Activated naive CD8-positive, alpha-beta T cell treated with anti-CD3 and anti-CD28 coated beads, Interleukin-2, amount 50 U/mL, for 24 hours (primary cell): ENCODE measurements at regions not wholly inside any gene's neighbourhood (a gene's known extent, or its start where the extent isn't known, plus 50 kb on each side); places are given as distances from the start of the nearest gene placed in this dataset.

Experiments used
- ATAC-seq: fragments of 150-1000 bp; cut with Tn5 transposase; one replicate; pipeline ENCODE4 v1.10.0; 2021
- DNase-seq: peaks from one replicate; pipeline ENCODE4 v3.0.0; 2021
- H3K27ac Mint-ChIP-seq: one replicate; pipeline ENCODE4 v1.8.0; 2021; ENCODE audit warnings: mild to moderate bottlenecking, mixed read lengths
- H3K27me3 Mint-ChIP-seq: one replicate; pipeline ENCODE4 v1.8.0; 2021; ENCODE audit warnings: mixed read lengths
- H3K36me3 Mint-ChIP-seq: one replicate; pipeline ENCODE4 v1.8.0; 2021; ENCODE audit warnings: low read depth, mixed read lengths
- H3K4me1 Mint-ChIP-seq: one replicate; pipeline ENCODE4 v1.8.0; 2021; ENCODE audit warnings: mixed read lengths
- H3K4me3 Mint-ChIP-seq: one replicate; pipeline ENCODE4 v1.8.0; 2021; ENCODE audit warnings: mild to moderate bottlenecking, moderate library complexity, mixed read lengths
- H3K9me3 Mint-ChIP-seq: one replicate; pipeline ENCODE4 v1.8.0; 2021; ENCODE audit warnings: mixed read lengths

- DNase-seq (no peak), ATAC-seq (no peak)
- Mint-ChIP-seq H3K27ac (no peak overlapping the region), H3K36me3 (no peaks in the 10 kb centered on the region), H3K4me1 (no peaks in the 10 kb centered on the region), H3K9me3 (no peaks in the 10 kb centered on the region), H3K4me3 (no peak overlapping the region), H3K27me3 (peaks cover 14% of the 10 kb centered on the region)
Observed at GRCh38 chr18:57991552-57991951, 52.5 kb upstream of the NEDD4L start.

GRCh38 chr18:57989536-57989935 lies 54.5 kb upstream of the NEDD4L start:
- Mint-ChIP-seq H3K4me1 (no peaks in the 10 kb centered on the region), H3K27me3 (peaks cover 8% of the 10 kb centered on the region), H3K27ac (no peak overlapping the region), H3K36me3 (no peaks in the 10 kb centered on the region), H3K4me3 (no peak overlapping the region), H3K9me3 (no peaks in the 10 kb centered on the region)
- no peak for ATAC-seq
- no peak for DNase-seq

GRCh38 chr18:57984490-57985115 lies 59.4 kb upstream of the NEDD4L start:
- ATAC-seq (no peak), DNase-seq (no peak)
- no peak overlapping the region for H3K27ac Mint-ChIP-seq
- H3K27me3 Mint-ChIP-seq, result peaks cover 1% of the 10 kb centered on the region
- no peaks in the 10 kb centered on the region for H3K9me3 Mint-ChIP-seq
- H3K4me1 Mint-ChIP-seq, result no peaks in the 10 kb centered on the region
- H3K36me3 Mint-ChIP-seq, result no peaks in the 10 kb centered on the region
- no peak overlapping the region for H3K4me3 Mint-ChIP-seq

GRCh38 chr18:57983965-57984364 lies 60.1 kb upstream of the NEDD4L start:
- H3K4me1 Mint-ChIP-seq, result no peaks in the 10 kb centered on the region
- H3K27ac Mint-ChIP-seq, result no peak overlapping the region
- DNase-seq (no peak), ATAC-seq (no peak)
- no peak overlapping the region for H3K4me3 Mint-ChIP-seq
- H3K9me3 Mint-ChIP-seq, result no peaks in the 10 kb centered on the region
- no peaks in the 10 kb centered on the region for H3K36me3 Mint-ChIP-seq
- no peaks in the 10 kb centered on the region for H3K27me3 Mint-ChIP-seq

- Mint-ChIP-seq H3K27ac (no peak overlapping the region), H3K9me3 (no peaks in the 10 kb centered on the region), H3K4me3 (no peak overlapping the region), H3K27me3 (no peaks in the 10 kb centered on the region), H3K4me1 (no peaks in the 10 kb centered on the region), H3K36me3 (no peaks in the 10 kb centered on the region)
- DNase-seq (no peak), ATAC-seq (no peak)
Observed at GRCh38 chr18:57983472-57983871, 60.6 kb upstream of the NEDD4L start.

- Mint-ChIP-seq H3K4me1 (no peaks in the 10 kb centered on the region), H3K27me3 (no peaks in the 10 kb centered on the region), H3K27ac (no peak overlapping the region), H3K4me3 (no peak overlapping the region), H3K36me3 (no peaks in the 10 kb centered on the region), H3K9me3 (no peaks in the 10 kb centered on the region)
- ATAC-seq (no peak), DNase-seq (no peak)
Observed at GRCh38 chr18:57982372-57983021, 61.5 kb upstream of the NEDD4L start.

- H3K9me3 Mint-ChIP-seq, result no peaks in the 10 kb centered on the region
- ATAC-seq (no peak), DNase-seq (no peak)
- no peaks in the 10 kb centered on the region for H3K4me1 Mint-ChIP-seq
- no peak overlapping the region for H3K27ac Mint-ChIP-seq
- no peak overlapping the region for H3K4me3 Mint-ChIP-seq
- H3K27me3 Mint-ChIP-seq, result no peaks in the 10 kb centered on the region
- H3K36me3 Mint-ChIP-seq, result no peaks in the 10 kb centered on the region
Observed at GRCh38 chr18:57981308-57982028, 62.6 kb upstream of the NEDD4L start.

GRCh38 chr18:57980573-57981307 lies 63.3 kb upstream of the NEDD4L start:
- no peak for DNase-seq
- no peak overlapping the region for H3K4me3 Mint-ChIP-seq
- ATAC-seq, result no peak
- H3K27ac Mint-ChIP-seq, result no peak overlapping the region
- no peaks in the 10 kb centered on the region for H3K27me3 Mint-ChIP-seq
- peaks cover 6% of the 10 kb centered on the region for H3K4me1 Mint-ChIP-seq
- no peaks in the 10 kb centered on the region for H3K9me3 Mint-ChIP-seq
- no peaks in the 10 kb centered on the region for H3K36me3 Mint-ChIP-seq

- no peaks in the 10 kb centered on the region for H3K9me3 Mint-ChIP-seq
- H3K36me3 Mint-ChIP-seq, result no peaks in the 10 kb centered on the region
- H3K4me1 Mint-ChIP-seq, result peaks cover 8% of the 10 kb centered on the region
- no peak overlapping the region for H3K27ac Mint-ChIP-seq
- no peak for ATAC-seq
- no peak overlapping the region for H3K4me3 Mint-ChIP-seq
- peaks cover 3% of the 10 kb centered on the region for H3K27me3 Mint-ChIP-seq
- no peak for DNase-seq
Observed at GRCh38 chr18:57976230-57976773, 67.7 kb upstream of the NEDD4L start.

- Mint-ChIP-seq H3K4me1 (peaks cover 8% of the 10 kb centered on the region), H3K4me3 (no peak overlapping the region), H3K27ac (no peak overlapping the region), H3K36me3 (no peaks in the 10 kb centered on the region), H3K9me3 (no peaks in the 10 kb centered on the region), H3K27me3 (peaks cover 3% of the 10 kb centered on the region)
- ATAC-seq, result peak; percentile 49
- no peak for DNase-seq
Observed at GRCh38 chr18:57975805-57976204, 68.2 kb upstream of the NEDD4L start.

GRCh38 chr18:57974585-57975265 lies 69.3 kb upstream of the NEDD4L start:
- Mint-ChIP-seq H3K4me1 (peaks cover 8% of the 10 kb centered on the region), H3K4me3 (no peak overlapping the region), H3K27me3 (peaks cover 3% of the 10 kb centered on the region), H3K36me3 (no peaks in the 10 kb centered on the region), H3K9me3 (no peaks in the 10 kb centered on the region), H3K27ac (no peak overlapping the region)
- no peak for ATAC-seq
- no peak for DNase-seq

- Mint-ChIP-seq H3K9me3 (no peaks in the 10 kb centered on the region), H3K27me3 (peaks cover 4% of the 10 kb centered on the region), H3K36me3 (no peaks in the 10 kb centered on the region), H3K4me1 (peaks cover 8% of the 10 kb centered on the region), H3K4me3 (no peak overlapping the region), H3K27ac (no peak overlapping the region)
- ATAC-seq, result no peak
- DNase-seq, result no peak
Observed at GRCh38 chr18:57973889-57974288, 70.1 kb upstream of the NEDD4L start.

GRCh38 chr18:57970356-57971095 lies 73.5 kb upstream of the NEDD4L start:
- H3K27me3 Mint-ChIP-seq, result peaks cover 4% of the 10 kb centered on the region
- no peaks in the 10 kb centered on the region for H3K9me3 Mint-ChIP-seq
- no peak overlapping the region for H3K27ac Mint-ChIP-seq
- H3K36me3 Mint-ChIP-seq, result no peaks in the 10 kb centered on the region
- H3K4me3 Mint-ChIP-seq, result no peak overlapping the region
- ATAC-seq, result no peak
- peaks cover 2% of the 10 kb centered on the region for H3K4me1 Mint-ChIP-seq
- peak; percentile 7 for DNase-seq
